Activated CD4-positive, alpha-beta T cell treated with anti-CD3 and anti-CD28 coated beads, Interleukin-2, amount 10 ng/mL, durations not matched to agents 7 days and 5 days (primary cell): ENCODE measurements at regions not wholly inside any gene's neighbourhood (a gene's known extent, or its start where the extent isn't known, plus 50 kb on each side); places are given as distances from the start of the nearest gene placed in this dataset.

ENCODE experiments used
- CTCF ChIA-PET: fragments of 350-600 bp; sonication (Branson Sonifier 250); formaldehyde crosslinking; loops from one replicate; lab custom pipeline; 2021; ENCODE audit warnings: antibody characterized with exemption; lab: Charles Lee
- POLR2A ChIA-PET: fragments of 350-600 bp; sonication (Branson Sonifier 250); formaldehyde crosslinking; loops from one replicate; lab custom pipeline; 2021; ENCODE audit warnings: antibody characterized with exemption; lab: Charles Lee
- DNase-seq: peaks from one replicate; pipeline ENCODE4 v3.0.0-alpha.2; 2020
- H3K27ac Mint-ChIP-seq: one replicate; pipeline ENCODE4 v1.8.0; 2021; ENCODE audit warnings: mild to moderate bottlenecking, moderate library complexity, mixed read lengths
- H3K27me3 Mint-ChIP-seq: one replicate; pipeline ENCODE4 v1.8.0; 2021; ENCODE audit warnings: mixed read lengths
- H3K36me3 Mint-ChIP-seq: one replicate; pipeline ENCODE4 v1.8.0; 2021; ENCODE audit warnings: low read depth, mixed read lengths
- H3K4me1 Mint-ChIP-seq: one replicate; pipeline ENCODE4 v1.8.0; 2021; ENCODE audit warnings: mixed read lengths
- H3K4me3 Mint-ChIP-seq: one replicate; pipeline ENCODE4 v1.8.0; 2021; ENCODE audit warnings: mild to moderate bottlenecking, moderate library complexity, mixed read lengths
- H3K9me3 Mint-ChIP-seq: one replicate; pipeline ENCODE4 v1.8.0; 2021; ENCODE audit warnings: mixed read lengths

GRCh38 chr10:91576096-91576545 is 56.8 kb downstream of the PPP1R3C start:
- H3K4me3 Mint-ChIP-seq, result no peak overlapping the region
- H3K27ac Mint-ChIP-seq, result no peak overlapping the region
- POLR2A ChIA-PET, result no interaction called here
- CTCF ChIA-PET, result no interaction called here
- peaks cover 3% of the 10 kb centered on the region for H3K27me3 Mint-ChIP-seq
- no peaks in the 10 kb centered on the region for H3K4me1 Mint-ChIP-seq
- no peaks in the 10 kb centered on the region for H3K36me3 Mint-ChIP-seq
- peaks cover 5% of the 10 kb centered on the region for H3K9me3 Mint-ChIP-seq
- DNase-seq, result no peak

GRCh38 chr10:91575044-91575610 is 57.7 kb downstream of the PPP1R3C start:
- H3K27me3 Mint-ChIP-seq, result no peaks in the 10 kb centered on the region

GRCh38 chr10:91574236-91574635 is 58.6 kb downstream of the PPP1R3C start:
- no peaks in the 10 kb centered on the region for H3K27me3 Mint-ChIP-seq
- ChIA-PET POLR2A (no interaction called here), CTCF (interaction anchor here (0.6 kb wide), 1 partner anchor 514 kb away, joined by 4 read pairs; no protein-coding TSS in a partner anchor)

More at GRCh38 chr10:91575044-91575610, 57.7 kb downstream of the PPP1R3C start:
- Mint-ChIP-seq H3K4me3 (no peak overlapping the region), H3K4me1 (no peaks in the 10 kb centered on the region), H3K9me3 (no peaks in the 10 kb centered on the region), H3K36me3 (no peaks in the 10 kb centered on the region), H3K27ac (no peak overlapping the region)
- POLR2A ChIA-PET, result no interaction called here
- DNase-seq, result no peak
- CTCF ChIA-PET, result no interaction called here

GRCh38 chr10:91573320-91573719 is 59.6 kb downstream of the PPP1R3C start:
- Mint-ChIP-seq H3K36me3 (no peaks in the 10 kb centered on the region), H3K27me3 (no peaks in the 10 kb centered on the region), H3K4me1 (no peaks in the 10 kb centered on the region), H3K9me3 (no peaks in the 10 kb centered on the region), H3K4me3 (no peak overlapping the region), H3K27ac (no peak overlapping the region)
- CTCF ChIA-PET, result no interaction called here
- DNase-seq, result no peak
- POLR2A ChIA-PET, result no interaction called here

More at GRCh38 chr10:91574236-91574635, 58.6 kb downstream of the PPP1R3C start:
- Mint-ChIP-seq H3K9me3 (no peaks in the 10 kb centered on the region), H3K4me1 (no peaks in the 10 kb centered on the region), H3K36me3 (no peaks in the 10 kb centered on the region), H3K4me3 (no peak overlapping the region), H3K27ac (no peak overlapping the region)
- DNase-seq, result no peak

- H3K4me3 Mint-ChIP-seq, result no peak overlapping the region
- DNase-seq, result no peak
- H3K9me3 Mint-ChIP-seq, result no peaks in the 10 kb centered on the region
- H3K27ac Mint-ChIP-seq, result no peak overlapping the region
- H3K4me1 Mint-ChIP-seq, result no peaks in the 10 kb centered on the region
- H3K36me3 Mint-ChIP-seq, result no peaks in the 10 kb centered on the region
- ChIA-PET CTCF (no interaction called here), POLR2A (no interaction called here)
- H3K27me3 Mint-ChIP-seq, result no peaks in the 10 kb centered on the region
Measured at GRCh38 chr10:91571671-91572070, 61.2 kb downstream of the PPP1R3C start.

- no peaks in the 10 kb centered on the region for H3K4me1 Mint-ChIP-seq
- H3K9me3 Mint-ChIP-seq, result no peaks in the 10 kb centered on the region
- H3K4me3 Mint-ChIP-seq, result no peak overlapping the region
- no peak for DNase-seq
- no peak overlapping the region for H3K27ac Mint-ChIP-seq
- no peaks in the 10 kb centered on the region for H3K27me3 Mint-ChIP-seq
- H3K36me3 Mint-ChIP-seq, result no peaks in the 10 kb centered on the region
- POLR2A ChIA-PET, result no interaction called here
- CTCF ChIA-PET, result no interaction called here
Measured at GRCh38 chr10:91570220-91570619, 62.7 kb downstream of the PPP1R3C start.

GRCh38 chr10:91569522-91569921 is 63.3 kb downstream of the PPP1R3C start:
- H3K4me3 Mint-ChIP-seq, result no peak overlapping the region
- H3K27me3 Mint-ChIP-seq, result no peaks in the 10 kb centered on the region
- POLR2A ChIA-PET, result no interaction called here
- H3K9me3 Mint-ChIP-seq, result no peaks in the 10 kb centered on the region
- no peak overlapping the region for H3K27ac Mint-ChIP-seq
- CTCF ChIA-PET, result no interaction called here
- H3K36me3 Mint-ChIP-seq, result no peaks in the 10 kb centered on the region
- DNase-seq, result no peak
- no peaks in the 10 kb centered on the region for H3K4me1 Mint-ChIP-seq

- ChIA-PET CTCF (no interaction called here), POLR2A (no interaction called here)
- Mint-ChIP-seq H3K27me3 (peaks cover 2% of the 10 kb centered on the region), H3K4me3 (no peak overlapping the region), H3K27ac (no peak overlapping the region), H3K4me1 (no peaks in the 10 kb centered on the region), H3K9me3 (no peaks in the 10 kb centered on the region), H3K36me3 (no peaks in the 10 kb centered on the region)
- DNase-seq, result no peak
Measured at GRCh38 chr10:91567815-91568214, 65.1 kb downstream of the PPP1R3C start.

- no peaks in the 10 kb centered on the region for H3K9me3 Mint-ChIP-seq
- CTCF ChIA-PET, result no interaction called here
- POLR2A ChIA-PET, result no interaction called here
- peaks cover 2% of the 10 kb centered on the region for H3K27me3 Mint-ChIP-seq
- DNase-seq, result no peak
- no peak overlapping the region for H3K27ac Mint-ChIP-seq
- no peaks in the 10 kb centered on the region for H3K36me3 Mint-ChIP-seq
- H3K4me3 Mint-ChIP-seq, result no peak overlapping the region
- H3K4me1 Mint-ChIP-seq, result no peaks in the 10 kb centered on the region
Measured at GRCh38 chr10:91566115-91566514, 66.8 kb downstream of the PPP1R3C start.

GRCh38 chr10:91565226-91565625 is 67.6 kb downstream of the PPP1R3C start:
- Mint-ChIP-seq H3K27me3 (peaks cover 2% of the 10 kb centered on the region), H3K4me3 (no peak overlapping the region), H3K36me3 (no peaks in the 10 kb centered on the region), H3K9me3 (peaks cover 2% of the 10 kb centered on the region), H3K4me1 (no peaks in the 10 kb centered on the region), H3K27ac (no peak overlapping the region)
- DNase-seq, result no peak
- ChIA-PET CTCF (interaction anchor here (0.6 kb wide), 1 partner anchor 1305 kb away, joined by 3 read pairs; no protein-coding TSS in a partner anchor), POLR2A (no interaction called here)

- POLR2A ChIA-PET, result no interaction called here
- H3K36me3 Mint-ChIP-seq, result no peaks in the 10 kb centered on the region
- no peaks in the 10 kb centered on the region for H3K4me1 Mint-ChIP-seq
Measured at GRCh38 chr10:91564508-91564907, 68.4 kb downstream of the PPP1R3C start.

More at GRCh38 chr10:91564508-91564907, 68.4 kb downstream of the PPP1R3C start:
- no peak for DNase-seq
- Mint-ChIP-seq H3K4me3 (no peak overlapping the region), H3K27me3 (peaks cover 2% of the 10 kb centered on the region), H3K27ac (no peak overlapping the region), H3K9me3 (peaks cover 2% of the 10 kb centered on the region)
- CTCF ChIA-PET, result no interaction called here
